ENCODE measurements at regions not wholly inside any gene's neighbourhood (a gene's known extent, or its start where the extent isn't known, plus 50 kb on each side); places are given as distances from the start of the nearest gene placed in this dataset.

GRCh38 chr10:58920655-58921003 lies 255.8 kb upstream of the PHYHIPL start:
- TF ChIP-seq POLR2AphosphoS5 (IDR thresholded peaks at IDR 0.05; ENCODE audit: insufficient read depth, low read depth, low read length) = no peak
- no peak for TF ChIP-seq EZH2 (IDR thresholded peaks at IDR 0.05; ENCODE audit: borderline replicate concordance, low read depth, low read length, severe bottlenecking)
- no peak for TF ChIP-seq MAX (IDR thresholded peaks at IDR 0.05; ENCODE audit: insufficient read depth, insufficient read length)
- TF ChIP-seq POLR2A (IDR thresholded peaks at IDR 0.05; ENCODE audit: low read depth, low read length) = no peak
- TF ChIP-seq FOS (IDR thresholded peaks at IDR 0.05; ENCODE audit: borderline replicate concordance, insufficient read depth, low read length) = no peak
- no peak for TF ChIP-seq MYC (IDR thresholded peaks at IDR 0.05; ENCODE audit: low read depth, low read length)
- no peak for TF ChIP-seq CTCF (IDR thresholded peaks at IDR 0.05; ENCODE audit: extremely low read depth in 1 of 2, insufficient read depth in 1 of 2, low read depth in 1 of 2, low read length in 2 of 2)
- no peak for TF ChIP-seq JUN (IDR thresholded peaks at IDR 0.05; ENCODE audit: borderline replicate concordance, insufficient read depth, insufficient read length, low read depth)
- TF ChIP-seq GATA2 (IDR thresholded peaks at IDR 0.05; ENCODE audit: insufficient read depth, insufficient read length, low read depth, low read length) = no peak
- Histone ChIP-seq H3K4me2 (ENCODE audit: insufficient read depth, low read length) (no peak overlapping the region), H3K9me1 (replicated peaks; ENCODE audit: control insufficient read depth, extremely low read depth, insufficient read depth, low read length) (no peaks in the 10 kb centered on the region), H3K9ac (replicated peaks; ENCODE audit: extremely low read depth, insufficient read depth, low read length) (no peak overlapping the region), H3K79me2 (ENCODE audit: control insufficient read depth, insufficient read depth, low read length) (no peaks in the 10 kb centered on the region), H4K20me1 (replicated peaks; ENCODE audit: control insufficient read depth, extremely low read depth, insufficient read depth, low read length) (no peaks in the 10 kb centered on the region), H2AFZ (ENCODE audit: low read depth, low read length) (no peak overlapping the region), H3K4me1 (ENCODE audit: control insufficient read depth, extremely low read depth, insufficient read depth, low read length) (no peaks in the 10 kb centered on the region), H3K36me3 (ENCODE audit: control insufficient read depth in 2 of 2, extremely low read depth in 1 of 2, insufficient read depth in 2 of 2, low read length in 2 of 2) (no peaks in the 10 kb centered on the region), H3K27ac (ENCODE audit: insufficient read depth, low read depth, low read length) (no peak overlapping the region), H3K9me3 (replicated peaks; ENCODE audit: control insufficient read depth, insufficient read depth, low read length) (no peaks in the 10 kb centered on the region), H3K4me3 (replicated peaks in 1 of 3; ENCODE audit: insufficient read depth in 1 of 3, low read depth in 1 of 3, low read length in 3 of 3) (no peak overlapping the region), H3K27me3 (ENCODE audit: control insufficient read depth in 2 of 2, insufficient read depth in 2 of 2, low read length in 2 of 2) (no peaks in the 10 kb centered on the region)
- BruUV-seq (replicated peaks) = no TSS peak
- dilution Hi-C loops (cut with MboI; ENCODE audit: extremely low pct_ligation_motif_present, low sequenced_read_pairs) = no loop called here
- intact Hi-C loops (cut with micrococcal nuclease) = no loop called here
- DNase-seq (ENCODE audit: low read depth, low spot score) (no peak), FAIRE-seq (no peak)
- ChIA-PET CTCF (no interaction called here), POLR2A (no interaction called here)

Data from endothelial cell of umbilical vein (primary cell).